HPDE6-E6E7 (cell line): ENCODE measurements at regions not wholly inside any gene's neighbourhood (a gene's known extent, or its start where the extent isn't known, plus 50 kb on each side); places are given as distances from the start of the nearest gene placed in this dataset.

Experiments
- DNase-seq: peaks from one replicate; pipeline ENCODE4 v3.0.0; 2011; ENCODE audit warnings: missing footprints; ENCODE audit errors: extremely low spot score

- DNase-seq, result no peak
Measured at GRCh38 chr15:47824147-47824546, 106.8 kb downstream of the SEMA6D start.

- DNase-seq, result no peak
Measured at GRCh38 chr15:47829667-47830066, 112.4 kb downstream of the SEMA6D start.

- no peak for DNase-seq
Measured at GRCh38 chr15:47834093-47834492, 116.8 kb downstream of the SEMA6D start.

GRCh38 chr15:47839233-47839825, 122.0 kb downstream of the SEMA6D start:
- no peak for DNase-seq

GRCh38 chr15:47843124-47843663, 125.9 kb downstream of the SEMA6D start:
- no peak for DNase-seq

- no peak for DNase-seq
Measured at GRCh38 chr15:47844437-47844836, 127.1 kb downstream of the SEMA6D start.

GRCh38 chr15:47846128-47846868, 129.0 kb downstream of the SEMA6D start:
- DNase-seq, result no peak

- no peak for DNase-seq
Measured at GRCh38 chr15:47846876-47847275, 129.6 kb downstream of the SEMA6D start.

GRCh38 chr15:47856071-47856470, 138.8 kb downstream of the SEMA6D start:
- no peak for DNase-seq

- no peak for DNase-seq
Measured at GRCh38 chr15:47857014-47857775, 139.9 kb downstream of the SEMA6D start.

- DNase-seq, result no peak
Measured at GRCh38 chr15:47857776-47858167, 140.5 kb downstream of the SEMA6D start.

- no peak for DNase-seq
Measured at GRCh38 chr15:47861111-47861903, 144.0 kb downstream of the SEMA6D start.

- DNase-seq, result no peak
Measured at GRCh38 chr15:47862402-47862801, 145.1 kb downstream of the SEMA6D start.

- DNase-seq, result no peak
Measured at GRCh38 chr15:47866446-47866845, 149.1 kb downstream of the SEMA6D start.

- no peak for DNase-seq
Measured at GRCh38 chr15:47870300-47870955, 153.1 kb downstream of the SEMA6D start.

GRCh38 chr15:47870956-47871625, 153.8 kb downstream of the SEMA6D start:
- DNase-seq, result no peak

- no peak for DNase-seq
Measured at GRCh38 chr15:47872208-47872607, 154.9 kb downstream of the SEMA6D start.

- DNase-seq, result no peak
Measured at GRCh38 chr15:47872869-47873432, 155.6 kb downstream of the SEMA6D start.

GRCh38 chr15:47876986-47877385, 159.7 kb downstream of the SEMA6D start:
- no peak for DNase-seq

GRCh38 chr15:47877836-47878235, 160.5 kb downstream of the SEMA6D start:
- no peak for DNase-seq
